GM12874 (cell line): ENCODE measurements at regions not wholly inside any gene's neighbourhood (a gene's known extent, or its start where the extent isn't known, plus 50 kb on each side); places are given as distances from the start of the nearest gene placed in this dataset.

Experiments
- TF ChIP-seq, protein P1 (sequence below): IDR thresholded peaks from 2 replicates; pipeline ENCODE4 v1.5.1; 2011; ENCODE audit warnings: low read depth, mild to moderate bottlenecking, control low read depth, low read length, moderate library complexity; ENCODE audit not compliant: insufficient read depth

DNA sequence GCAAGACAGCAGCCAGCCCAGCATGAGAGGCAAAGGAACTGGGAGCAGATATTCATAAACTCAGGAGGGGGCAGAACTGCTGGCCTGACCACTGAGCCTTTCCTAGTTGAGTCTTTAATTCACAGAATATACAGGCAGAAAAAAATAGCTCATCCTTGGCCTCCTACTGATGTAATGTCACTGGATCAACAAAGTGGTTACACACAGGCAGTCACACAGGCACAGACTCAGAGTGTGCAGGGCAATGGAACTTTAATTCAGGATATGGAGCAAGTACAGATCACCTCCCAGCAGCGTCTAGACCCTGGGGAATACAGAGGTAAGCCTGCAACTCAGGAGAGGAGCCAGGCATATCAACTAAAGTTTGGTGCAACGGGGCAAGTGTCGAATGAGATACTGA is 75.4 kb downstream of the TNP1 start:
- TF ChIP-seq, protein P1, sequence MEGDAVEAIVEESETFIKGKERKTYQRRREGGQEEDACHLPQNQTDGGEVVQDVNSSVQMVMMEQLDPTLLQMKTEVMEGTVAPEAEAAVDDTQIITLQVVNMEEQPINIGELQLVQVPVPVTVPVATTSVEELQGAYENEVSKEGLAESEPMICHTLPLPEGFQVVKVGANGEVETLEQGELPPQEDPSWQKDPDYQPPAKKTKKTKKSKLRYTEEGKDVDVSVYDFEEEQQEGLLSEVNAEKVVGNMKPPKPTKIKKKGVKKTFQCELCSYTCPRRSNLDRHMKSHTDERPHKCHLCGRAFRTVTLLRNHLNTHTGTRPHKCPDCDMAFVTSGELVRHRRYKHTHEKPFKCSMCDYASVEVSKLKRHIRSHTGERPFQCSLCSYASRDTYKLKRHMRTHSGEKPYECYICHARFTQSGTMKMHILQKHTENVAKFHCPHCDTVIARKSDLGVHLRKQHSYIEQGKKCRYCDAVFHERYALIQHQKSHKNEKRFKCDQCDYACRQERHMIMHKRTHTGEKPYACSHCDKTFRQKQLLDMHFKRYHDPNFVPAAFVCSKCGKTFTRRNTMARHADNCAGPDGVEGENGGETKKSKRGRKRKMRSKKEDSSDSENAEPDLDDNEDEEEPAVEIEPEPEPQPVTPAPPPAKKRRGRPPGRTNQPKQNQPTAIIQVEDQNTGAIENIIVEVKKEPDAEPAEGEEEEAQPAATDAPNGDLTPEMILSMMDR: no peak

DNA sequence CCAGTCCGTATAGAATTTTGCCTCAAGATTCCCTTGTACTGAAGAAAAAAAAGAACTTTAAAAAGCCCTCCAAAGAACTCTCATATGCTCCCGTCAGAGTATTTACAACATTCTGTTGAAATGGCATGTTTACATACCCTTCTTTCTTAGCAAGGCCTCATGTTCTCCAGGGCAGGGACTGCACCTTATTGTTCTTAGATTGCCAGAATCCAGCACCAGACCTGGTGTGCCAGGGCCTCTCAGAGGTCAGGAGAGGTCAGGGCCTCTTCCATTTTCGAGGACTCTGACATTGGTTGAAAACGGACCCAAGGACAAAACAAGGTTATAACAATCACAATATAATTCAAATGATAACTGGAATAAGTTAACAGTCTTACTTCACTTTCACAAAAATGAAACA is 78.2 kb downstream of the TNP1 start:
- TF ChIP-seq, protein P1: no peak

DNA sequence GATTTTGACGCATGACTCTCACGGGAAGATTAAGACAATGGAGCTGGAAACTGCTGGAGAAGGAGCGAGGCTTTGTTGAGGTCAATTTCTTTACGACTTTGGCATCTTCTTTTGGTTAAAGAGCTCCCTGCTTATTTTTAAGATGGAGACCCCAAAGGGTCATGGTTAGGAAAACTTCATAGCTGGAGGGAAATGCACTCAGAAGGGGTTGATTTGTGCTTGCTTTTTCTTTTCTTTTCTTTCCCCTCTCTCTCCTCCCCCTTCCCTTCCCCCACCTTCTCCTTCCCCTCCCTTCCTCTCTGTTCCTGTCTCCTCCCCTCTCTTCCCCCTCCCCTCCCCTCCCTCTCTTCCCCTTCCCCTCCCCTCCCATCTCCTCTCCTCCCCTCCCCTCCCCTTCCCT is 79.0 kb downstream of the TNP1 start:
- TF ChIP-seq, protein P1: no peak

DNA sequence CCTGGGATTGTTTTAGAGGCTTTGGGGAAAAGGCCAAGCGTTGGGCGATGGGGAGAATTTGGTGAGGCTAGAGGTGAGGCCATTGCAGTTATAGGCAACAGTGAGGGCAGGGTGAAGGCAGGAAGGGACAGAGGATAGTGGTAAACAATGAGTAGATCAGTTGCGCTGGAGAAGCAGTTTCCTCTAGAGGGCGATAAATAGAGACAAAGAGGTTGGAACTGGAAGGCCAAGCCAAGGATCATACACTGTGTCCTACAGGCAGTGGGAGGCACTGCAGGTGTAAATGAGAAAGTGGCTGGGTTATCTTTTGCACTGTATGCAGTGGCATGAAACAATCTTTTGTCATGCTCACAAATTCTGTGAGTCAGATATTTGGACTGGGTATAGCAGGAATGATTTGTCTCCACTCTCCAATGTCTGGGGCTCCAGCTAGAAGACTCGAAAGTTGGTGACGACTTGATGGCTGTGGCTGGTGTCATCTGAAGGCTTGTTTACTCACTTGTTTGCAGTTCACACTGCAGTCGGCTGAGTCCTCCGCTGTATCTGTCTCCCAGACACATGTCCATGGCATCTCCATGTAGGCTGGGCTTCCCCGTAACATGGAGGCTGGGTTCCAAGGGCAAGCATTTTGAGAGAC is 82.1 kb downstream of the TNP1 start:
- TF ChIP-seq, protein P1: peak; percentile 84

DNA sequence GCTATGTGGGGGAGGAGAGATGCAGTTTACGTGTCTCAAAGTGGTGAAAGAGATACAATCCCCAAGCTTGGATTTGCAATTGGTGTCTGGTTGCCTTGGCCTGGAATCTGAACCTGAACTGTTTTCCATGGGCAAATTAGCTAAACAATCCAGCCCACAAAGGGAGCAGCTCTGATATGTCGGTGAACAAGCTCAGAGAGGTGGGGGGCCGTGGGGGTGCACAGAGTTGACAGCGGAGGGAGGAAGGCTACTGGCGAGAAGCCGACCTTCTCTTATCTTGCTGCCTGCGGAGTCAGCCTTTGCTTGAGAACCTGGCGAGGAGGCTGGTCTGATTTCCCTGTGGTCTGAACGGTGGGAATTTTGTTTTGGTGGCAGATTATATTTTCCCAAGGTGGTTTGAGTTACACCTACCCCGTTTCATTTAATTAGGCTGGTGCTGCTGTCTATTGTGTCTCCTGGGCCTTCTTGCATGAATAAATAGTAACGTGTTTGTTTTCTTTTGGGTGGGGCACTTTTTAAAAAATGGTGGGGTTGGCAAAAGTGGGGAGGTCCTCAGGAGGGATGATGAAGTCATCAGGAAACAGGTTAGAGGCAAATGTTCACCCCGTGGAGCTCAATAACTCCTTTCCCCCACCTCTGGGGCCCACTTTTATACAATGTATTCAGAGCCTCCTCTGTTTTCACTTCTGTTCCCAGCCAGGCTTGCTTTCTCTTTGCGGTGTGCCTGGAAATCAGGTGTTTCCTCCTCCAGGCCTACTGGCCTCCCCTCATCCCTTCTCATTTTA is 80.9 kb upstream of the IGFBP5 start:
- TF ChIP-seq, protein P1: no peak

DNA sequence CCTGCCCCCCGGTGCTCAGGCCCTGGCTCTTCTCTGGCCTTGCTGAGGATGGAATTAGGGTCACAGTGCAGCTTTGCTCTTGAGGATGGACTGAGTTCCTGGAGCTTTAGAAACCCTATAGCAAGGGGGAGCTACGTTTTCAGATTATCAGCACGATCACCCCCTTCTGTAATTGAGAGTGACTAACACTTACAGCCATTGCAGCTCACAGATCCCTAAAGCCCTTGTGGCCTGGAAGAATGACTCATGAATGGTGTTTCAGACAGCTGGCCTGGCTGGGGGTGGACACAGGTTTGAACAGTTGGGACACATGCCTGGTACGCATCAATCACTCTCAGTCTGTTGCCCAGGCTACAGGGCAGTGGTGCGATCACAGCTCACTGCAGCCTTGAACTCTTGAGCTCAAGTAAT is 79.7 kb upstream of the IGFBP5 start:
- TF ChIP-seq, protein P1: no peak

DNA sequence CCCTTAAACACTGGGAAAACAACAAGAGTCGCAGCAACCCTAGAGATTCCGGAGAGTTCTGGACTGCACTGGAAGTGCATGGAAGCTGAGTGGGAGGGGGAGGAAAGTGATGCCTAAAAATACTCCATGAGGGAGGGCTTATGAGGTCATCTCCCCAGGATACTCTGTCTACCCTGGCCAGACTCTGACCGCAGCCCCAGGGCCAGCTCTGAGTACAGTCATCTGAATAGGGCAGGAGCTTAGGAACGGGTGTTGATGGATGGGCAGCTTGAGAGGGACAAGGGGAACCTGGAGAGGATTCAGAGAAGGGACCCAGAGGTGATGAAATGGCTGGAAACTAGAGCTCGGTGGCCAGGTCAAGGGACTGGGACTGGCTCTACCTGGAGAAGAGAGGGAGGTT is 79.3 kb upstream of the IGFBP5 start:
- TF ChIP-seq, protein P1: no peak
